OCI-LY7 (cell line): ENCODE measurements at regions not wholly inside any gene's neighbourhood (a gene's known extent, or its start where the extent isn't known, plus 50 kb on each side); places are given as distances from the start of the nearest gene placed in this dataset.

Experiments
- BruUV-seq: library from RNA; stranded (reverse); fragments of 400-500 nt; replicated peaks from 2 replicates; lab custom pipeline; 2021; lab: Mats Ljungman, UMichigan
- CTCF ChIA-PET: fragments of 300-600 bp; sonication (Branson Sonifier 250); formaldehyde crosslinking; loops from one replicate; lab custom pipeline; 2022; ENCODE audit warnings: antibody characterized with exemption; ENCODE audit not compliant: unreplicated experiment; lab: Charles Lee
- POLR2A ChIA-PET: fragments of 300-600 bp; sonication (Branson Sonifier 250); formaldehyde crosslinking; loops from one replicate; lab custom pipeline; 2022; ENCODE audit warnings: antibody characterized with exemption; lab: Charles Lee
- DNase-seq: peaks from one replicate; pipeline ENCODE4 v3.0.0-alpha.2; 2015; ENCODE audit warnings: low spot score
- H2AFZ ChIP-seq: fragments of 200-600 bp; sonication (generic), shearing (Covaris generic); 2 replicates; pipeline ENCODE4 v1.6.1; 2014; ENCODE audit warnings: mild to moderate bottlenecking, antibody characterized with exemption, low read length, moderate library complexity
- H3K27ac ChIP-seq: fragments of 200-600 bp; sonication (generic); 2 replicates; pipeline ENCODE4 v1.5.1; 2014; ENCODE audit warnings: mixed run types, low read depth, mild to moderate bottlenecking, moderate library complexity, low read length, inconsistent platforms; ENCODE audit not compliant: poor library complexity, severe bottlenecking
- H3K36me3 ChIP-seq: fragments of 200-600 bp; sonication (generic); 2 replicates; pipeline ENCODE4 v1.6.1; 2014; ENCODE audit warnings: mild to moderate bottlenecking, antibody characterized with exemption, low read length, moderate library complexity, mixed read lengths; ENCODE audit not compliant: insufficient read depth
- H3K4me1 ChIP-seq: fragments of 200-600 bp; sonication (generic); 2 replicates; pipeline ENCODE4 v1.5.1; 2014; ENCODE audit warnings: mild to moderate bottlenecking, low read length; ENCODE audit not compliant: insufficient read depth, poor library complexity, severe bottlenecking
- H3K4me2 ChIP-seq: fragments of 200-600 bp; sonication (generic); 2 replicates; pipeline ENCODE4 v1.6.1; 2014; ENCODE audit warnings: mild to moderate bottlenecking, low read length
- H3K4me3 ChIP-seq: fragments of 200-600 bp; sonication (generic); 2 replicates; pipeline ENCODE4 v1.5.1; 2014; ENCODE audit warnings: mild to moderate bottlenecking, low read depth, low read length; ENCODE audit not compliant: poor library complexity, severe bottlenecking
- H3K79me2 ChIP-seq: fragments of 200-600 bp; sonication (generic); 2 replicates; pipeline ENCODE4 v1.6.1; 2016; ENCODE audit warnings: low read depth, mild to moderate bottlenecking, low read length, moderate library complexity, mixed read lengths; ENCODE audit not compliant: insufficient read depth
- H3K9me2 ChIP-seq: fragments of 200-600 bp; sonication (generic); 2 replicates; pipeline ENCODE4 v1.6.1; 2016; ENCODE audit warnings: mild to moderate bottlenecking, low read length, mixed read lengths; ENCODE audit not compliant: insufficient read depth
- H3K9me3 ChIP-seq: fragments of 200-600 bp; sonication (generic); 2 replicates; pipeline ENCODE4 v1.6.1; 2014; ENCODE audit warnings: mild to moderate bottlenecking, mixed run types, low read length, mixed read lengths
- H4K20me1 ChIP-seq: fragments of 200-600 bp; sonication (generic); 2 replicates; pipeline ENCODE4 v1.6.1; 2014; ENCODE audit warnings: mild to moderate bottlenecking, antibody characterized with exemption, low read length, moderate library complexity, mixed read lengths; ENCODE audit not compliant: insufficient read depth
- CTCF ChIP-seq: fragments of 200-600 bp; sonication (generic); conservative IDR thresholded peaks from 2 replicates; pipeline ENCODE4 v1.5.1; 2014; ENCODE audit warnings: mild to moderate bottlenecking, antibody characterized with exemption, low read length, moderate library complexity, mixed read lengths
- EZH2phosphoT487 ChIP-seq: fragments of 200-600 bp; sonication (generic); IDR thresholded peaks from 2 replicates; pipeline ENCODE4 v1.6.1; 2018; ENCODE audit warnings: low read depth, borderline replicate concordance, mild to moderate bottlenecking, mixed run types, antibody characterized with exemption, low read length, moderate library complexity, mixed read lengths
- intact Hi-C: fragments of 100-400 bp; cut with micrococcal nuclease; formaldehyde crosslinking; loops from one replicate; pipeline ENCODE4 v1.10.0; 2022; ENCODE audit not compliant: unreplicated experiment

GRCh38 chr21:16407403-16408240 lies 677.8 kb downstream of the USP25 start:
- H3K79me2 ChIP-seq = no peaks in the 10 kb centered on the region
- no peaks in the 10 kb centered on the region for H3K36me3 ChIP-seq
- no peak for TF ChIP-seq EZH2phosphoT487
- no peak for TF ChIP-seq CTCF
- POLR2A ChIA-PET = no interaction called here
- intact Hi-C loops = no loop called here
- no peak for DNase-seq
- H3K27ac ChIP-seq = no peak overlapping the region
- CTCF ChIA-PET = no interaction called here
- no peaks in the 10 kb centered on the region for H3K4me1 ChIP-seq
- no peaks in the 10 kb centered on the region for H4K20me1 ChIP-seq
- no peaks in the 10 kb centered on the region for H3K9me2 ChIP-seq
- no peak overlapping the region for H2AFZ ChIP-seq
- BruUV-seq = no TSS peak
- no peaks in the 10 kb centered on the region for H3K9me3 ChIP-seq
- no peak overlapping the region for H3K4me2 ChIP-seq
- H3K4me3 ChIP-seq = no peak overlapping the region

- Histone ChIP-seq H2AFZ (no peak overlapping the region), H3K79me2 (no peaks in the 10 kb centered on the region), H3K4me3 (no peak overlapping the region), H3K27ac (no peak overlapping the region), H3K4me2 (no peak overlapping the region), H3K9me3 (no peaks in the 10 kb centered on the region), H3K9me2 (no peaks in the 10 kb centered on the region), H3K4me1 (no peaks in the 10 kb centered on the region), H4K20me1 (no peaks in the 10 kb centered on the region), H3K36me3 (no peaks in the 10 kb centered on the region)
- CTCF ChIA-PET = no interaction called here
- POLR2A ChIA-PET = no interaction called here
- no TSS peak for BruUV-seq
- intact Hi-C loops = no loop called here
- DNase-seq = no peak
- TF ChIP-seq CTCF = no peak
- TF ChIP-seq EZH2phosphoT487 = no peak
These were observed 678.5 kb downstream of the USP25 start for GRCh38 chr21:16408280-16408679.

DNA sequence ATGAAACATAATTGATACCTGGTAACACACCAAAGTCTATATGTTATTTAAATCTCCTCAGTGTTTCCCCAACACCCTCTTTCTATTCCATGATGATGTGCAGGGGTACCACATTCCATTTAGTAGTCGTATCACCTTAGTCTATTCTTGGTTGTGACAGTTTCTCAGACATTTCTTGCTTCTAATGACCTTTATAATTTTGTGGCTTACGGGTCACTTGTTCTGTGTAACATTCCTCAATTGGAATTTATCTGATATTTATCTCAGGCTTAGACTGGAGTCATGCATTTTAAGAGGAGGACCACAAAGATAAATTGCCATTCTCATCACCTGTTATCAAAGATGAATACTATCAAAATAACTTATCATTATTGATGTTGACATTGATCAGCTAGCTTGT lies 679.6 kb downstream of the USP25 start:
- H4K20me1 ChIP-seq = no peaks in the 10 kb centered on the region
- TF ChIP-seq CTCF (no peak), EZH2phosphoT487 (no peak)
- H3K9me3 ChIP-seq = no peaks in the 10 kb centered on the region
- DNase-seq = no peak
- H3K4me2 ChIP-seq = no peak overlapping the region
- H3K4me1 ChIP-seq = no peaks in the 10 kb centered on the region
- H3K9me2 ChIP-seq = no peaks in the 10 kb centered on the region
- BruUV-seq = no TSS peak
- ChIA-PET POLR2A (no interaction called here), CTCF (no interaction called here)
- no peak overlapping the region for H2AFZ ChIP-seq
- H3K27ac ChIP-seq = no peak overlapping the region
- H3K36me3 ChIP-seq = no peaks in the 10 kb centered on the region
- intact Hi-C loops = no loop called here
- H3K79me2 ChIP-seq = no peaks in the 10 kb centered on the region
- H3K4me3 ChIP-seq = no peak overlapping the region
